Adrenal gland (tissue), 9 donors: ENCODE measurements at regions not wholly inside any gene's neighbourhood (a gene's known extent, or its start where the extent isn't known, plus 50 kb on each side); places are given as distances from the start of the nearest gene placed in this dataset.

Experiments used
- DNase-seq, 7 donors: peaks; one replicate each; pipeline ENCODE4 v3.0.0-alpha.2; 2019 to 2020
- H3K27ac ChIP-seq, 5 donors: fragments of 200-600 bp; sonication (generic) in 4 of 5; 1 replicate in 3 of 5; 2 replicates in 2 of 5; pipeline versions ENCODE4 v1.5.1 to v1.8.0; 2016 to 2020; ENCODE audit warnings: mild to moderate bottlenecking in 1 of 5
- H3K27me3 ChIP-seq: fragments of 200-600 bp; 2 replicates; pipeline ENCODE4 v1.8.0; 2021
- H3K36me3 ChIP-seq, 2 donors: fragments of 200-600 bp; replicated peaks in 1 of 2; 1 replicate in 1 of 2; 2 replicates in 1 of 2; pipeline versions ENCODE4 v1.5.1 to v1.8.0; 2018 to 2022
- H3K4me1 ChIP-seq, 2 donors: fragments of 200-600 bp; replicated peaks in 1 of 2; 1 replicate in 1 of 2; 2 replicates in 1 of 2; pipeline versions ENCODE4 v1.5.1 to v1.8.0; 2018 to 2021
- H3K4me3 ChIP-seq, 4 donors: fragments of 200-600 bp; sonication (generic) in 3 of 4; one replicate each; pipeline ENCODE4 v1.5.1; 2016 to 2018
- H3K9me3 ChIP-seq, 3 donors: fragments of 200-600 bp; sonication (generic) in 1 of 3; replicated peaks in 1 of 3; 1 replicate in 2 of 3; 2 replicates in 1 of 3; pipeline versions ENCODE4 v1.5.1 to v1.8.0; 2016 to 2021
- CTCF ChIP-seq, 6 experiments: fragments of 450-650 bp in 4 of 6; fragments of 200-600 bp in 2 of 6; sonication (generic) in 1 of 6; IDR thresholded peaks; 1 replicate in 5 of 6; 2 replicates in 1 of 6; pipeline versions ENCODE4 v1.5.1 to v1.8.0; 2016 to 2021; ENCODE audit warnings: antibody characterized with exemption in 6 of 6, mild to moderate bottlenecking in 2 of 6, moderate library complexity in 1 of 6
- POLR2A ChIP-seq, 2 donors: fragments of 450-650 bp; IDR thresholded peaks; one replicate each; pipeline ENCODE4 v1.6.1; 2017; ENCODE audit warnings: antibody characterized with exemption in 2 of 2, mild to moderate bottlenecking in 2 of 2, moderate library complexity in 1 of 2
- WGBS, 4 donors: extraction: QIAGEN DNeasy Blood & Tissue Kit in 2 of 4; methylation state at CpG; one replicate each; pipeline versions ENCODE4 v1.1.5 to v1.1.7; 2013 to 2017; 5-methylcytosine and 5-hydroxymethylcytosine counted together
- intact Hi-C, 2 donors: fragments of 100-400 bp; cut with DNase I; formaldehyde crosslinking; loops; one replicate each; pipeline versions ENCODE4 v1.14.1 to v1.15.0; 2022 to 2023
- donor health status: healthy with polysubstance abuse.
- donor health status: Bipolar disorder and iron deficiency.
- donor health status: DM: yes; HTN: yes; CAD: no.
- donor health status: DM: no; HTN: no; CAD: no.
- donor health status: DM: no; HTN: no; CAD: no.

- Histone ChIP-seq H3K4me3 (no peak overlapping the region), H3K9me3 (no peaks in the 10 kb centered on the region), H3K36me3 (no peaks in the 10 kb centered on the region), H3K27me3 (no peaks in the 10 kb centered on the region), H3K4me1 (no peaks in the 10 kb centered on the region), H3K27ac (no peak overlapping the region)
- 75 to 81% (median 78%) methylated on average over 3 of the region's 3 CpGs for WGBS, 4 donors
- no peak for TF ChIP-seq POLR2A (IDR thresholded peaks at IDR 0.05)
- no peak for TF ChIP-seq CTCF (IDR thresholded peaks at IDR 0.05)
- intact Hi-C loops = no loop called here
- DNase-seq = no peak
These were observed 240.2 kb downstream of the LMO4 start for GRCh38 chr1:87568911-87569310.

- Histone ChIP-seq H3K27ac (no peak overlapping the region), H3K4me1 (no peaks in the 10 kb centered on the region), H3K9me3 (no peaks in the 10 kb centered on the region), H3K36me3 (no peaks in the 10 kb centered on the region), H3K4me3 (no peak overlapping the region), H3K27me3 (no peaks in the 10 kb centered on the region)
- no peak for TF ChIP-seq CTCF (IDR thresholded peaks at IDR 0.05)
- no peak for TF ChIP-seq POLR2A (IDR thresholded peaks at IDR 0.05)
- intact Hi-C loops = no loop called here
- DNase-seq = no peak
- WGBS, 4 donors = 66 to 84% (median 76%) methylated on average over 4 of the region's 4 CpGs
These were observed 243.3 kb downstream of the LMO4 start for GRCh38 chr1:87572008-87572407.

DNA sequence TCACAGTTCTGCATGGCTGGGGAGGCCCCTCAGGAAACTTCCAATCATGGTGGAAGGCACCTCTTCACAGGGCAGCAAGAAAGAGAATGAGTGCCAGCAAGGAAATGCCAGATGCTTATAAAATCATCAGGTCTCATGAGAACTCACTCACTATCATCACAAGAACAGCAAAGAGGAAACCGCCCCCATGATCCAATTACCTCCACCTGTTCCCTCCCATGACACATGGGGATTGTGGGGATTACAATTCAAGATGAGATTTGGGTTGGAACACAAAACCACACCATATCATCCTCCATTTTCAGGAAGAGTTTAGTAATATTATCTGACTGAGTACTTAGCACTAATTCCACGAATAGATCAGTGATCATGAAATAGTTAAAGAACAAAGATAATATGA lies 244.2 kb downstream of the LMO4 start:
- H3K9me3 ChIP-seq = no peaks in the 10 kb centered on the region
- no peaks in the 10 kb centered on the region for H3K4me1 ChIP-seq
- H3K36me3 ChIP-seq = no peaks in the 10 kb centered on the region
- 83 to 92% (median 86%) methylated on average over 2 of the region's 2 CpGs for WGBS, 4 donors
- H3K4me3 ChIP-seq = no peak overlapping the region
- intact Hi-C loops = no loop called here
- TF ChIP-seq POLR2A (IDR thresholded peaks at IDR 0.05) = no peak
- TF ChIP-seq CTCF (IDR thresholded peaks at IDR 0.05) = no peak
- no peak for DNase-seq
- H3K27me3 ChIP-seq = no peaks in the 10 kb centered on the region
- no peak overlapping the region for H3K27ac ChIP-seq

DNA sequence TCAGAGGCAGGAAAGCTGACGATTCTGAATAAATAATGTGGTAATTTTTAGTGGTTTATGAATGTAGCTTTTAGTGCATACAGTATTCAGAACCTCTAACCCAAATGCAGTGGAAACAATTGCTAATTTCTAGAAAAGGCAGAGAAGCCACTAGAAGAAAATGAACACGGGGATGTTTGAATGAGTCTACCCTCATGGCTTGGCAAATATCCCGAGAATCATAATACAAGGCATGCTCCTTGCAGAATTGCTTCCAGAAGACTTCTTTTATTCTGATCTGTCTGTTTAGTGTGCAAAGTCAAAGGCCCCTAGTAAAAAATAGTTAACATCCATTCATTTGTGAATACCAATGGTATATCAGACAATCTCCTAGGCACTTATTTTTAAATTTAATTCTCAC lies 246.8 kb downstream of the LMO4 start:
- DNase-seq = no peak
- intact Hi-C loops = no loop called here
- Histone ChIP-seq H3K27ac (no peak overlapping the region), H3K4me3 (no peak overlapping the region), H3K9me3 (no peaks in the 10 kb centered on the region), H3K36me3 (no peaks in the 10 kb centered on the region), H3K27me3 (no peaks in the 10 kb centered on the region), H3K4me1 (no peaks in the 10 kb centered on the region)
- no peak for TF ChIP-seq CTCF (IDR thresholded peaks at IDR 0.05)
- TF ChIP-seq POLR2A (IDR thresholded peaks at IDR 0.05) = no peak
- 54 to 71% (median 68%) methylated on average over 3 of the region's 3 CpGs for WGBS, 4 donors
